HG03196 (cell line): ENCODE measurements at regions not wholly inside any gene's neighbourhood (a gene's known extent, or its start where the extent isn't known, plus 50 kb on each side); places are given as distances from the start of the nearest gene placed in this dataset.
A peak's percentile ranks its signal among the peaks of the same experiment; 100 is the strongest.

ENCODE experiments used
- ATAC-seq: cut with Tn5 transposase; IDR thresholded peaks from one replicate; pipeline ENCODE4 v1.9.1; 2021; ENCODE audit not compliant: unreplicated experiment

DNA sequence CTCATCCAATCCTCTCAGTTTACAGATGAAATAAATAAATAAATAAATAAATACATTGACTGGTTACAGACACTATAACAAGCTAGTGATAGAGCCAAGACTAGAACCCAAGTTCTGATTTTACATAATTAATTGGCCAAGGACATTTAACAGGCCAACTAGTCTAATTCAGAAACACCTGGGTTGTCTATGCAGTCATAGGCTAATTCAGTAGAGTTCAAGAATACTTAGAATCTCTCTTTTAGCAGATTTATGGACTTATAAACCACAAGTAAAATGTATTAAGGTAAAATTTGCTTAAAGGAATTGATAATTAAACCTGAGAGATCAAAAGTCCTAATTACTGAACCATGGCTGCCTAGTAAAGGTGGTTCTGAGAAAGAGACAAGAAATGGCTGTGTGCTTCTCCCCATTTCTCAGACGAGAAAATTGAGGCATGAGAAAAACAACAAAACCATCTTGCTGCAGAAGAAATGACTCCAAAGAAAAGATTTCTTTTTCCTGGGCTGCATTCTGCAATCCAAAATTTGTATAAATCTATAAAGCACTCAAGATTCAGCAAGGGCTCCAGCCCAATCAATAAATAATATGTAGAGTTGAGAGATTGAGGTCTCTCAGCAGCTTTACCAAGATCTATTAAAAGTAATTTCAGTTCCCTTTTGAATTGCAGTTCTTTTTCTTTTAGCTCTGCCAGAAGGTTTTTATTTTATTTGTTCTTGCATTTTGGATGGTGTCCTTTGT, 98.3 kb downstream of the DUSP10 start:
- ATAC-seq, result peak; percentile 49

DNA sequence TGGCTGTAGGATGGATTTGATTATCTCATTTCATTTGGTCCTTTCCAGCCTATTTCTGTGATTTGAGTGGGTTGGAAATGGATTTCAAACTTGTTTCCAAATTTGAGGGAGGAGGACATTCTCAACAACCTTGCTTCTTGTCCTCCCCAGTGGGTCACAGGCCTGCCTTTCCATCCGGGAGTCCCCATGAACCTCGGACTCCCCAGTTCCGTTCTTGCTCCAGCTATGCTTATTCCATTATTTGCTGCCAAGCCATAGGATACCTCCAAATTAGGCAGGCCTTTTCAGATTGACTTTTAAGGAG, 97.8 kb downstream of the DUSP10 start:
- ATAC-seq, result peak; percentile 17

DNA sequence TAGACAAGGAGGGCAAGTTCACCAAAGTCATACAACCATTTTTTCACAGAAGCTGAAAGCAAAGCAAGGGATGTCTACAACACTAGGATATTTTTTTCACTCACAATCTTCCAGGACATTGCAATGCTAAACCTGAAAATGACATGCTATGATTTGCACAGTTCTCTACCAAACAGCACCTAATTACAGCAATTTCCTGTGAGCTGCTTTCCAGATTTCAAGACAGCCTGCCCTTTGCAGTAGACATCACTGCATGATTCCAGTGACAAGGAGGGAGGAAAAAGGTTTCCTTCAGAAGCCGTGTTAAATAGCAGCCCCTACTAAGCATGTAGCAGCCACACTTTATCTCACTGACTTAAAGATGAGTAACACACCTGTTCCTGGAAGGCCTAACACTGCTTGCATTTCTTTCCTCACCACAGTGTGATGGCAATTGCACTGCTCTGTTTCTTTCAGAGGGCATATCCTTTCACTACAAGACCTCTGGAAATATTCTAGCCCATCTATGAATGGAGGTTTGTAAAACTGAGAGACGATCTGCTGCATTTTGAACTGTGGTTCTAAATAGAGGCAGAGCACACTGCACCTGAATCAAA, 97.1 kb downstream of the DUSP10 start:
- no peak for ATAC-seq

DNA sequence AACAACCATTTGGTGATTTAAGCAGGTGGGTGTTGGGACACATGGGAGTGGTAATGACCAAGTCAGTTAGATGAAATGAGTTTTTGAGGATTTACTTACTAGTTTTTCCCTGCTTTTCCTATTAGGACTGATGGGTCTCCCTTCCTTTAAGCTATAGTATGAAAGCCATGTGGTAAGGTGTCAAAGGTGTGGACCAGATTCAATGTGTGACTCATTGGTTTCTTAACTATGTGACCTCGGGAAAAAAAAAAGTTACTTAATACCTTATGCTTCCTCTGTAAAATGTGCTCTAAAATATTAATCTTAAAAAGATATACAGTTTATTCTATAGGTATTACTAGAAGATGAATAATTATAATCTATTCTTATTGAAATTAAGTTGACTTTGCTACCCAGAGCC, 93.7 kb downstream of the DUSP10 start:
- ATAC-seq, result no peak
